ENCODE measurements at regions not wholly inside any gene's neighbourhood (a gene's known extent, or its start where the extent isn't known, plus 50 kb on each side); places are given as distances from the start of the nearest gene placed in this dataset.

DNA sequence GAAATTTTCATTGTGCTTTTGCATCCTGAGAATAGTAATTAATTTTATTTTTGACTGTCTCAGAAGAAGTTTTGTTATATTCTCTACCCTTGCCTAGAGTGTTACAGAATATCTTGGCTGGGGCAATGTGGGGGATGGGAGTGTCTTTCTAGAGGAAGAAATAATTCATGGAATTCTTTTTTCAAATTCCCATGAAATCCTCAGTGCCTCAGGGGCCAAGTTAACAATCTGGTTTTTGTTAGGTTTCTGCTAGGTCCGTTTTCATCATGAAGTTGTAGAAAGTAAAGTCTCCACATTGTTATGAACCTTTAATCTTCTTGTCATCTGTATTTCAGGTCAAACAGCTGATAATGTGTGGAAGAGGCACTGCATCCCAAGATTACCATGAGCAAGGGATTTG lies 145.6 kb upstream of the GYPC start:
- Histone ChIP-seq H3K4me3 (ENCODE audit: low read length) (no peak overlapping the region), H3K9me3 (ENCODE audit: insufficient read depth, low read length) (no peaks in the 10 kb centered on the region), H3K27me3 (ENCODE audit: low read depth, low read length) (no peaks in the 10 kb centered on the region), H2AFZ (ENCODE audit: low read depth, low read length) (no peak overlapping the region), H4K20me1 (ENCODE audit: insufficient read depth, low read length) (no peaks in the 10 kb centered on the region), H3K9ac (ENCODE audit: low read length) (no peak overlapping the region), H3K4me2 (ENCODE audit: low read length) (no peak overlapping the region), H3K79me2 (ENCODE audit: low read length) (no peaks in the 10 kb centered on the region), H3K36me3 (replicated peaks; ENCODE audit: low read depth, low read length) (no peaks in the 10 kb centered on the region), H3K4me1 (ENCODE audit: low read length) (peaks cover 8% of the 10 kb centered on the region), H3K27ac (ENCODE audit: low read length) (no peak overlapping the region)
- TF ChIP-seq, protein P1, sequence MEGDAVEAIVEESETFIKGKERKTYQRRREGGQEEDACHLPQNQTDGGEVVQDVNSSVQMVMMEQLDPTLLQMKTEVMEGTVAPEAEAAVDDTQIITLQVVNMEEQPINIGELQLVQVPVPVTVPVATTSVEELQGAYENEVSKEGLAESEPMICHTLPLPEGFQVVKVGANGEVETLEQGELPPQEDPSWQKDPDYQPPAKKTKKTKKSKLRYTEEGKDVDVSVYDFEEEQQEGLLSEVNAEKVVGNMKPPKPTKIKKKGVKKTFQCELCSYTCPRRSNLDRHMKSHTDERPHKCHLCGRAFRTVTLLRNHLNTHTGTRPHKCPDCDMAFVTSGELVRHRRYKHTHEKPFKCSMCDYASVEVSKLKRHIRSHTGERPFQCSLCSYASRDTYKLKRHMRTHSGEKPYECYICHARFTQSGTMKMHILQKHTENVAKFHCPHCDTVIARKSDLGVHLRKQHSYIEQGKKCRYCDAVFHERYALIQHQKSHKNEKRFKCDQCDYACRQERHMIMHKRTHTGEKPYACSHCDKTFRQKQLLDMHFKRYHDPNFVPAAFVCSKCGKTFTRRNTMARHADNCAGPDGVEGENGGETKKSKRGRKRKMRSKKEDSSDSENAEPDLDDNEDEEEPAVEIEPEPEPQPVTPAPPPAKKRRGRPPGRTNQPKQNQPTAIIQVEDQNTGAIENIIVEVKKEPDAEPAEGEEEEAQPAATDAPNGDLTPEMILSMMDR (IDR thresholded peaks at IDR 0.05; ENCODE audit: low read depth, low read length) = no peak
- no peak for TF ChIP-seq EZH2phosphoT487 (IDR thresholded peaks at IDR 0.05; ENCODE audit: low read depth)

DNA sequence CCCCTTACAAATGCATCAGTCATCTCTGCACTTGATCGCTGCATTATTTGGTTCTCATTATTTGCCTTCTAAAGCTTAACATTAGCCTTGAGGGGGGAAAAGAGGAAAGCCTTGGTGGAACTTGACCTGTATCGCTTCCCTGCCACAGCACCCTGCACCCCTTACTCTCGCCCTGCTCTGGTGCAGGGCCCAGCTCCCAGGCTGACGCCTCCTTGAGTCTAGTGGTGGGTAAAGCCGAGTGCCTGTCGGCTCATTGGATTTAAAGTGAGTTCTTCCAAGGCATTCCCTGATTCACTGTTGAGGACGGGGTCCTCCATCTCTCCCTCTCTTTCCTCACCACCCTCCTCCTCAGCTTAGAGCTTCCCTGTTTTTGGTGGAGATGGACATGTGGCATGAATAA lies 145.0 kb upstream of the GYPC start:
- no peak for TF ChIP-seq EZH2phosphoT487 (IDR thresholded peaks at IDR 0.05; ENCODE audit: low read depth)
- TF ChIP-seq, protein P1 (IDR thresholded peaks at IDR 0.05; ENCODE audit: low read depth, low read length) = no peak
- no peaks in the 10 kb centered on the region for H3K27me3 ChIP-seq (ENCODE audit: low read depth, low read length)
- H3K79me2 ChIP-seq (ENCODE audit: low read length) = no peaks in the 10 kb centered on the region
- H3K36me3 ChIP-seq (replicated peaks; ENCODE audit: low read depth, low read length) = no peaks in the 10 kb centered on the region
- H3K4me1 ChIP-seq (ENCODE audit: low read length) = peaks cover 8% of the 10 kb centered on the region
- no peak overlapping the region for H3K9ac ChIP-seq (ENCODE audit: low read length)
- H3K27ac ChIP-seq (ENCODE audit: low read length) = no peak overlapping the region
- H3K4me3 ChIP-seq (ENCODE audit: low read length) = no peak overlapping the region
- H3K4me2 ChIP-seq (ENCODE audit: low read length) = no peak overlapping the region
- H3K9me3 ChIP-seq (ENCODE audit: insufficient read depth, low read length) = no peaks in the 10 kb centered on the region
- H4K20me1 ChIP-seq (ENCODE audit: insufficient read depth, low read length) = no peaks in the 10 kb centered on the region
- no peak overlapping the region for H2AFZ ChIP-seq (ENCODE audit: low read depth, low read length)

DNA sequence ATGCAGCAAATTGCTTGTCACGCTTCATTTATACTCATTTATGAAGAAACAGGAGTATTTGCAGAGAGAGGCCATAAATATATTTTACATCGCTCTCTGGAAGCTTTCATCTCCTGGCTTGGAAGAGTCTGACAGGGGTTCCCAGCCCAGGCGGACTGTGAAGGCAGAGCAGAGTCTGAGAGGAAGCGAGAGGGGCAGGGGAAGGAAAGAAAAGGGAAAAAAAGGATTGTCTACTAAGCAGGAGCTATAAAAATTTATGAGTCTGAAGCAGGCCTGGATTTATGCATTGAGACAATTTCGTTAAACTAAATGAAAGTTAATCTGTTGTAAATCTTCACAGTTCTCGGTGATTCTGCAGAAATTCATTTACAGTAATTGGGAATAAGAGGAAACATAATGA lies 143.9 kb upstream of the GYPC start:
- no peaks in the 10 kb centered on the region for H4K20me1 ChIP-seq (ENCODE audit: insufficient read depth, low read length)
- TF ChIP-seq EZH2phosphoT487 (IDR thresholded peaks at IDR 0.05; ENCODE audit: low read depth) = no peak
- TF ChIP-seq, protein P1 (IDR thresholded peaks at IDR 0.05; ENCODE audit: low read depth, low read length) = no peak
- H3K9ac ChIP-seq (ENCODE audit: low read length) = no peak overlapping the region
- H3K9me3 ChIP-seq (ENCODE audit: insufficient read depth, low read length) = no peaks in the 10 kb centered on the region
- no peaks in the 10 kb centered on the region for H3K79me2 ChIP-seq (ENCODE audit: low read length)
- no peak overlapping the region for H2AFZ ChIP-seq (ENCODE audit: low read depth, low read length)
- no peaks in the 10 kb centered on the region for H3K27me3 ChIP-seq (ENCODE audit: low read depth, low read length)
- H3K4me3 ChIP-seq (ENCODE audit: low read length) = no peak overlapping the region
- H3K4me2 ChIP-seq (ENCODE audit: low read length) = no peak overlapping the region
- H3K4me1 ChIP-seq (ENCODE audit: low read length) = peaks cover 4% of the 10 kb centered on the region
- H3K27ac ChIP-seq (ENCODE audit: low read length) = no peak overlapping the region
- H3K36me3 ChIP-seq (replicated peaks; ENCODE audit: low read depth, low read length) = no peaks in the 10 kb centered on the region

DNA sequence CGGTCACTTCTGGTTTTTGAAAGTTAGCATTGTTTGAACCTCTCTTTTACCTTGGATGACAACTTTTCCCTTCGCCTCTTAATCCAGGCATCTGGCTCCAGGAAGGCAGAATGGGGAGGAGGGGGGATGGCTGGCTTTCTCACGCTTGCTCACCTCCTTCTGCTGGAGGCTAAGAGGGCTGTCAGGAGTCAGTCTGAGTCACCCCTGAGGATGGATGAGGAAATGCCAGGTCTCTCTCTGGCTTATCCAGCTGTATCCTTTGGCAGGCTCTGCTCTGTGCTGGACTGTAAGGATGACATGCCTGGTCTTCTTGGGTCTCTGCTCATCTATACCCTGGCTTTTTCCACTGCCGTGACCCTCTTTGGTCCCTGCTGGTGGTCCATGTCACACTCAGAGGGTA lies 142.9 kb upstream of the GYPC start:
- Histone ChIP-seq H3K79me2 (ENCODE audit: low read length) (no peaks in the 10 kb centered on the region), H3K36me3 (replicated peaks; ENCODE audit: low read depth, low read length) (no peaks in the 10 kb centered on the region)

More for the DNA sequence above, 142.9 kb upstream of the GYPC start:
- TF ChIP-seq EZH2phosphoT487 (IDR thresholded peaks at IDR 0.05; ENCODE audit: low read depth) = no peak
- TF ChIP-seq, protein P1 (IDR thresholded peaks at IDR 0.05; ENCODE audit: low read depth, low read length) = no peak
- no peak overlapping the region for H3K9ac ChIP-seq (ENCODE audit: low read length)
- no peaks in the 10 kb centered on the region for H3K4me1 ChIP-seq (ENCODE audit: low read length)
- no peak overlapping the region for H3K27ac ChIP-seq (ENCODE audit: low read length)
- H3K9me3 ChIP-seq (ENCODE audit: insufficient read depth, low read length) = no peaks in the 10 kb centered on the region
- H4K20me1 ChIP-seq (ENCODE audit: insufficient read depth, low read length) = no peaks in the 10 kb centered on the region
- H2AFZ ChIP-seq (ENCODE audit: low read depth, low read length) = no peak overlapping the region
- H3K4me3 ChIP-seq (ENCODE audit: low read length) = no peak overlapping the region
- no peaks in the 10 kb centered on the region for H3K27me3 ChIP-seq (ENCODE audit: low read depth, low read length)
- no peak overlapping the region for H3K4me2 ChIP-seq (ENCODE audit: low read length)
